GM19395 (cell line): ENCODE measurements at regions not wholly inside any gene's neighbourhood (a gene's known extent, or its start where the extent isn't known, plus 50 kb on each side); places are given as distances from the start of the nearest gene placed in this dataset.
A peak's percentile ranks its signal among the peaks of the same experiment; 100 is the strongest.

Source experiments
- ATAC-seq: cut with Tn5 transposase; IDR thresholded peaks from one replicate; pipeline ENCODE4 v1.9.1; 2021; ENCODE audit warnings: mild to moderate bottlenecking, moderate library complexity; ENCODE audit not compliant: unreplicated experiment

DNA sequence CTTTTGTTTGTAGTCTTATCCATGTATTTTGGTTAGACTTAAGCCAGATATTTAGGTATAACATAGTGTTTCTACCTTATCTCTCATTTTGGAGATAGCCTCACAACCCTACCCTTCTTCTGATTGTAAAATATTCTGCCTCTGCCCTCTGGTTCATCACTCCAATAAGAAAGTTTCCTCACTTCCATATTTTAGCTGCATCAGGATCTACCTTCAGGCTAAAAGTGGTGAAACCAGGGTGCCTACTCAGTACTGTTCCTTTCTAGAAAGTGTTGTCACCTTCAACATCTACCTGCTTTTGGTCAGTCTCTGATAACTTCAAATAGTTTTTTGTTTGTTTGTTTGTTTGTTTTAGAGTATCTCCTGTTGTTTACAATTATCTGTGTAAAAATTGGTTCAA is 294.6 kb downstream of the ANXA1 start:
- ATAC-seq = no peak

DNA sequence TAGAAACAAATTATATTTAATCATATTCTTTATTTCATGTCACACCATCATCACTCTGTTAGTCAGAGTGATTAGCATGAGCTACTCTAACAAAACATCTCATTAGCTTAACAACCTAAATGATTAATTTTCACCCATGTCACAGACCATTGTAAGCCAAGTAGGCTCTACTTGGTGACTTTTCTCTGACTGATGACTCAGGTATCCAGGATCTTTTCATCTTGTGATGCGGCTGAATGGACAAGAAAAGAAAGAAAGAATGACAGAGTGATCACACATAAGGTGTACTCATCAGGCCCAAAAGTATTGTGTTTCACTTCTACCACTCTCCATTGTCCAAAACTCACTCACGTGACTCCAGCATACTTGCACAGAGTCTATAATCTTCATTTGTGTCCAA is 299.3 kb downstream of the ANXA1 start:
- ATAC-seq = no peak

DNA sequence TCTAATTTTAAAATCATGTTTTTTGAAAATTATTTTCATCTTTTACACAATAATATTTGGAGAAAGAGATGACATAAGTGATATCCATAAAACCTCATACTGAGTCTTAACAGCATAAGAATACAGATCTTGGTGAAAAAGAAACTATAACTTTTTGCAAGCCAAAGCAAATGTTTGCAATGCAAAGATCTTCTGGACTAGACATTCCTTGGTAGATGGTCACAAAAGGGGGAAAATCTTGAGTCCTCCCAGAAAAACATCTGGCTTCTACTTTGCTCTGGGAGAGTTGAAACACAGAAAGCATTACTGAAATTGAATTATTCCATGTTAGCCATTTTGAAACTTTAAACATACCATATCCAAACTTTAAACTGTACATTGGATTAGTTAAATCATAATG is 308.2 kb downstream of the ANXA1 start:
- ATAC-seq = no peak

DNA sequence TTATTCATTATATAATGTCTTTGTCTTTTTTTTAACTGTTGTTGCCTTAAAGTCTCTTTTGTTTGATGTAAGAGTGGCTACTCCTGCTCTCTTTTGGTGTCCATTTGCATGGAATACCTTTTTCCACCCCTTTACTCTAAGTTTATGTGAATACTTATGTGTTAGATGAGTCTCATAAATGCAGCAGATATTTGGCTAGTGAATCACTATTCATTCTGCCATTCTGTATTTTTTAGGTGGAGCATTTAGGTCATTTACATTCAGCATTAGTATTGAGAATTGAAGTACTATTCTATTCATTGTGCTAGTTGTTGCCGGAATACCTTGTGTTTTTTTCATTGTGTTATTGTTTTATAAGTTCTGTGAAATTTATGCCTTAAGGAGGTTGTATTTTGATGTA is 317.1 kb downstream of the ANXA1 start:
- no peak for ATAC-seq

DNA sequence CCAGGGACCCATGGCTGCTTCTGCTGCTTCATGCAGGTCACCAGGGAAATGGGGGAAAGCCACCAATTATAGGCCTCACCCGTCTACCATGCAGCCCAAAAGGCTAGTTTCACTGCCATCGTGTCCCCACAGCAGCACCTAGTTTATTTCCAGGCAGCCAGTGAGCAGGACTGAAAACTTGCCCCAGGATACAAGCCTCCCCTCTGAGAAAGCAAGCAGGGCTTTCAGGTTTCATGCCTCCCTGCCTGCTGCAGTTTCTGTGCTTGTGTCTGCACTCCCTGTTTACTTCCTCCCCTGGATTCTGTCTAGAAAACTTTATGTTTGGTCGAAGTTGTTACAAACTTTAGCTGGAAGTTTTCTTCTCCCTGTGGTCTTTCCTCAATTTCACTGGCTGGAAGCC is 319.1 kb downstream of the ANXA1 start:
- ATAC-seq = no peak

DNA sequence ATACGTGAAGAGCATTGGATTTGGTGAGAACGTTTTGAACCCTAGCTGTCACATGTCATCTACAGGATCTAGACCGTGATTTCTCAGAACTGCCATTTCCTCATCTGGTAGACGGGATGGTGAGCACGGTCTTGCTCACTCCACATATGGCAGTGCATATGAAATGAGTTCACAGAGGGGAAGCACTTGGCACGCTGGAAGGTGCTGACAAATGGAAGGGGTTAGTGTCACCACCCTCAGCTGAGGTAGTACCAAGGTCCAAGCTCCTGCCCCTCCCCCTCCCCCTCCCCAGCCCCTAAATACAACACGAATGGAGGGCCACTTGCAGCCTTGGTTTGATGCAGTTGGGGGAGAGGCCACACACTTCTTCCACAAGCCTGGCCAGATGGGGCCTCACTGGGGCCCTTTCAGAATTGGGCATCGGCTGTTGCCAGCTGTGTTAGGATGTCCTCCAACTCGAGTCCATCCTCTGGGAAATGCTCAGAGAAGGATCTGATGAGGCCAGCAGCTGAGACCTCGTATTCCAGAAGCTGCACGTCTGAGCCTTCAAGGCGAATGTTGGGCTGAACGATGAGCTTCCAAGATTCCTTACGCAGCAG is 322.4 kb downstream of the ANXA1 start:
- no peak for ATAC-seq

DNA sequence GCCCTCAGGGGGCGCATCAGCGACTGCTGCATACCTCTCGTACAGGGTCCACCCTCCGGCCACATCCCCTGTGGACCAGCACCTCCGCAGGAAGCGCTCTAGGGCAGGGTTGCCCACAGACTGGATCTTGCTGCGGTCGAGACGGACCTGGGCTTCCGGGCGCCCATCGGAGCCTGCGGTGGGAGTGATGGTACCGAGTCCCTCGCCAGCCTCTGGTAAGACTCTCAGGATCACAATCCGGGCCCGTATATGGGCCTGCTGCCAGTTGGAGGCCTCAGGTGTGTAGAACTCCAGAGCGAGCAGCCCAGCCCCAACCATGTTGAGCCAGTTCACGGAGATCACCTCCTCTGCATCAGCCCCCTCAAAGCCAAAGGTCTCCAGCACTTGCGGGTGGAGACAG is 323.0 kb downstream of the ANXA1 start:
- no peak for ATAC-seq

DNA sequence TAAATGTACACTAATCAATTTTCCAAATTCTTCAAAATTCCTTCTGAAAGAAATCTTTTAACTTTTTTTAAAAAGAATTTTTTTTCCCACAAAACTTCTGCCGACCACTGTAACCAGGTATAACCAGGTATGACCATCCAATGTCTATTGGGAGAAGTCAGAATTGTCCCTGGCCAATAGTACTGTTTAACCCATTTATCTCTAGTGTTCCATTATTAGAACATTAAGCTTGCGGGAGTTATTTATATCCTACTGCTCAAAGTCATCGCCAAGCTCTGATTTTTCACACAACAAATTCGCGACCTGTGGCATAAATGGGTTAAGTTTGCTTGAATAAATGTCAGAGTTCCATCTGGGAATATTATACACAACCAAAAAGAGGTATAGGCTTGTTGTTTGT is 343.2 kb downstream of the ANXA1 start:
- no peak for ATAC-seq

DNA sequence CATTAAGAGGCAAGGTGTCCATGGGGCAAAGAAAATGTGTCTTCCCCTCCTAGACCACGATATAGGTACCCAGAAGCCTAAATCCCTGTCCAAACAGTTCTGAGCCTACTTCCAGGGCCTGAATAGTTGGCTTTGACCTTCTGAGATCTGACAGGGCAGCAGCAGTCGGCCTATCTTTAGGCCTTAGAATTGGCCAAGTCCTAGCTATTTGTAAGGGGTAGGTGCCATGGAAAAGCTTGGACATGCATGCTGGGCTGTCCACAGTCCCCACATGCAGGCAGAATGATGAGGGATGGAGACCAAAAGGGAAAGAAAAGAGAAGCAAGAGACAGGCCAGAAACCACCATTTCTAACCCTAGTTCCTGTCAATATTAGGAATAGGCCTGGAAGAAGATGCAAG is 346.1 kb downstream of the ANXA1 start:
- no peak for ATAC-seq

DNA sequence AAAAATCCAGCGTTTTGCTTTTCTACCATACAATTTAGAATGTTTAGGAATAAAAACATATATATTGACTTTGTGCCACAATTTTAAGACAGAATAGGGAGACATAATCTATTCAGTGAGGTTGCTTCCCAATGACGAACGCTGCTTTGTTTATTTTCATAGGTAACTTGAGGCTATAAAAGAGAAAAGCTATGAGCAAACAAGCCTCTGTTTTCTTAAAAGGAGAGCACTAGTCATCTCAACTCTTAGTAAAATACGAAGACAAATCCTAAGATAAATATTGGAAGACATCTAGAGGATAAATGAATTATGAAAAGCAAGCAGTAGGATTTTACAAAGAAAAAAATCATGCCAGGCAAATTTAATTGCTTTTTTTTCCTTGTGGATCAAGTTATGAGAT is 363.6 kb downstream of the ANXA1 start:
- no peak for ATAC-seq

DNA sequence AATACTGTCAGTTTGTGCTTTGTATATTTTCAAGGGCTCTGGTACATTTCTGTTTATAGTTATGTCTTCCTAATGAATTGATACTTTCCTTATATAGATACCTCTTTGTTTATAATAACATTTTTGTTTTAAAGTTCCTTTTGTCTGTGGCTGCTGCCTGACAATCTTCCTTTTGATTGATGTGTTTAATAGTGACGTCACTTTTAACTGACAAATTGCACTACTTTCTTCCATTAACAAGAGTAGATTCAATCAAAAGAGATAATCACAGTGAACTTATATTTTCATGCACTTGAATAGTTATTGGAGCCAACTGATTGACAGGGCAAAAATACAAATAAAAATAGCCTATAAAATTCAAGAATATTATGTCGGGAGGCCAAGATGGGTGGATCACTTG is 371.7 kb downstream of the ANXA1 start:
- no peak for ATAC-seq

DNA sequence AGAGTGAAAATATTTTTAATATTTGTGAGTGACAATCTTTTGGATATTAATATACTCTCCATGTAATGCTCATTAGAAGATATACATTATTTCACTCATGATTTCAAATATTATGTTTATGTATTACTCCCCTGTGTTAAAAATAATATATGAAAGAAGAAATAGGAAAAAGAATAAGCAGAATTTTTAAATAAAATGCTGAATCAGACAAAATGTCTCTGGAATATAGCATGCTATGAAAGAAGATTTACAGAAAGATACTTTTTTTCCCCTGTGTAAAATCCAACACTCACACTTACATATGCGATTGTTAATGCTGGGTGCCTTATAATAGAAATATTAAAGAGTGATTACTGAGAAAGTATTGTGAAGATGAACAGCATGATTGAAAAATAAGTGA is 373.7 kb downstream of the ANXA1 start:
- no peak for ATAC-seq

DNA sequence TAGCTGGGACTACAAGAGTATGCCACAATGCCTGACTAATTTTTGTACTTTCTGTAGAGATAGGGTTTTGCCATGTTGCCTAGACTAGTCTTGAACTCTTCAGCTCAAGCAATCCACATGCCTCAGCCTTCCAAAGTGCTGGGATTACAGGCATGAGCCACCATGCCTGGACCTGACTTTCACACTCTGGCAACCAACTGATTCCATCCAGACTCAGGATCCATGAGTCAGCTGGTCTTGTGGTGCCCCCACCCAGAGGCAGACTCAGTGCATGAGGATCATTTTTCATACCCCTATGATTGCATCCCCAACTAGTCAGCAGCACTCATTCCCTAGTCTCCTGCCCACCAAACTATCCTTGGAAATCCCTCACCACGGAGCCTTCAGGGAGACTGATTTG is 375.9 kb downstream of the ANXA1 start:
- ATAC-seq = no peak

DNA sequence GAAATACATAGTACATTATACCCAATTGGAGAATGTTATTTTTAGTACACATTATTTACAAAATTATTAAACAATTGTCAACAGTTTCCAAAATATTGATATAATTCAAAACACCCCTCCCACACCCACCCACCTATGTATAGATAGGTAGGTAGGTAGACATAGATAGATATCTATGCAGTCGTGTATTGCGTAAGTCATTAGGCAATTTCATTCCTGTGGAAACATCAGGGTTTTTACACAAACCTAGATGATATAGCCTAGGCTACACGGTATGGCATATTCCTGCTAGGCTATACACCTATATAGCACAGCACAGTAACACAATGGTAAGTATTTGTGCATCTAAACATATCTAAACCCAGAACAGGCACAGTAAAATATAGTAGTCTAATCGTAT is 377.3 kb downstream of the ANXA1 start:
- ATAC-seq = no peak

DNA sequence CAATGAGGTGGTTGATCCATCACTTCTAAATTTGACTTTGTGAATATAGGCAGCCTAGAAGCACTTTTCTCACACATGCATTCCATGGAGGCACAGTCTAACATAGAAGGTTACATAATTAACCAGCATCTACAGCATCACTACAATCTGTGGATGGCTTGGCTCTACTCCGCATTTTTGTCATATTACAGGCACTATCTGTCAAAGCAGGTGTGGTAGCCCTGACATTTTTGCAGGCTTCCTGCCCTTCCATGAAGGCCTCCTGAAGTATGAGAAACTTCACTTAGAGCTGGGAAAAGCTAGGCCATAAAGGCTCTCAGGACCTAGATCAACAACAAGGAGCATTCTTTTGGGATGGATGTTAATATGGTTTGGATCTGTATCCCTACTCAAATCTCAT is 378.0 kb downstream of the ANXA1 start:
- no peak for ATAC-seq

DNA sequence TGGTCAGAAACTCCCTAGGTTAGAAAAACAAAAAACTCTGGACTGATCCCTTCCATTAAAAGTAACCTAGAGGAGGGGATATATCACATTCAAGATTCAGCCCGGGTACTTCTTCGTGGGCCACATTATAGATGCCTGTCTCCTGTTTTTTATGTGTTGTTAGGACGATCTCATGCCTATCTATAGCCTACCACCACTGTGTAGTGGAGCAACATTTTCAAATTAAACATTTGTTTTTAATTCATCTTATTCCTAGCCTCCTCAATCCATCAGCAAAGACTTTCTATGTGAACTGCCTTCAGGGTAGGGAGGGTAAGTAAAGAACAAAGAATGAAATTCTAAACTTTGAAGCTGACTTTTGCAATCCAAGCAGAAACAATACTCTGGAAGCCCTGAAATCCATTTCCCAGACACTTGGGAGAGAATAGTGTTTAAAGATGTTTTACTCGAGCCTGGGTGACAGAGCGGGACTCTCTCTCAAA is 379.4 kb downstream of the ANXA1 start:
- no peak for ATAC-seq

DNA sequence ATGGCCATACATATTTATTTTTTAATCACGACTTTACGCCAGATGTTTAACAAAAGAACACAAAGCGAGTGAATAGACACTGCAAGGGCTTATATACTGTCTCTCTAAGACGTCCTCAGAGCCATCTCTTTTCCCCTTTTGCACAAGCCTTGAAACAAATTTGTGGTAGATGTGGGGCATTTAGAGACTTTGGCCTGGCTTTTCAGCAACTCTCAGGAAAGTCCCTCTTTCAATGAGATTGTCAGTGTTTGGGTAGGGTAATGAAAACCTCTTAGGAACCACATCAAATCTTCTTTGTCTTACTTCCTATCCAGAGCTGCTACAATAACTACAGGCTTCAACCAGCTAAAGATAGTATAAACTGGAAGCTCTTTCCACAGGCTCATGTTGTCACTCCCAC is 380.0 kb downstream of the ANXA1 start:
- peak; percentile 57 for ATAC-seq

DNA sequence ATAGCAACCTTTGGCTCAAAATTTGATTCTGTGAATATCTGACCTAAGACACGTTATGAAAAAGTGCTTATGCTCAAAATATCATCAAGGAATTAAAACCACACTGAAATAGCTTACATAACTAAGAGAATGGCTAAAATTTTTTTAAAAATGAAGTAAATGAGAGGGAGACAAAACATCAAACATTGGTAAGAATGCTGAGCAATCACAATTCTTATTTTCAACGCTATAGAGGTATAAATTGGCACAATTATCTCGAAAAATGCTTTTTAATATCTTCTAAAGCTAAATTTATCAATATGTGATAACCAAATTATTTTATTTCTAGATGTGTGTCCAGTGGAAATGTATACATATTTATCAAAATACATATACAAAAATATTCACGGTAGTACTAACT is 381.3 kb downstream of the ANXA1 start:
- no peak for ATAC-seq

DNA sequence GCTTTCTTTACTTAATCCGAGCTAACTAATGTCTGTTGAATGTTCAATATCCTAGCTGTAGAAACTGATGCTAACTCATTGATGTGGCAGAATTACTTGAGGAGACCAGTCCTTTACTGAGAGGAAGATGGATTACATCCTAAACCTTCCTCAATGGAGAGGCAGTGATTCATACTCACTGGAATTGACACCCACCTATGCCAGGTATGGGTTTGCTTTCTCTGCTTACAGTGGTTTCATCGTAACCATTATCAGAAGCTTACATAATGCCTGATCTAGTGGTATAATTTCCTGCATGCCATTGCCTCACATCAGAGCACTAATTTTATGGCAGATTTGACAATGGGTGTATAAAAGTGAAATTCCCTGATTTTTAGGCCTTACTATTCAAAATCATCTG is 384.7 kb downstream of the ANXA1 start:
- no peak for ATAC-seq

DNA sequence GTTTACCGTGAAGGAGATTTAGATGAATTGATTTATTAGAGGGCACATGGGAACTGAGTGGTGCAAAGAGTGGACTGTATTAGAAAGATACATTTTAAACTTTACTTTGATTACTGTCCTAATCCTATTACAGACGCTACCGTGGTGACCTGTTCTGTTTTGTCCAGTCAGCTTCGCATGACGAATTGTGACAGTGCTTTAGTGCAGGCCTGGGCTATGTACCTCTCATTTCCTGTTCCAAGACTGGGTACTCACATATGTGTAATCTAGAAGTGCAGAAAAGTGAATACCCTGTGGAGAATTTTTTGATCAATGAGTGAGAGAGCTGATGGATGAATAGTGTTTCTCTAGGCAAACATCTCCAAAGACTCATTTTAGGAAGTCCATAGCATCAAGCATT is 385.9 kb downstream of the ANXA1 start:
- no peak for ATAC-seq

DNA sequence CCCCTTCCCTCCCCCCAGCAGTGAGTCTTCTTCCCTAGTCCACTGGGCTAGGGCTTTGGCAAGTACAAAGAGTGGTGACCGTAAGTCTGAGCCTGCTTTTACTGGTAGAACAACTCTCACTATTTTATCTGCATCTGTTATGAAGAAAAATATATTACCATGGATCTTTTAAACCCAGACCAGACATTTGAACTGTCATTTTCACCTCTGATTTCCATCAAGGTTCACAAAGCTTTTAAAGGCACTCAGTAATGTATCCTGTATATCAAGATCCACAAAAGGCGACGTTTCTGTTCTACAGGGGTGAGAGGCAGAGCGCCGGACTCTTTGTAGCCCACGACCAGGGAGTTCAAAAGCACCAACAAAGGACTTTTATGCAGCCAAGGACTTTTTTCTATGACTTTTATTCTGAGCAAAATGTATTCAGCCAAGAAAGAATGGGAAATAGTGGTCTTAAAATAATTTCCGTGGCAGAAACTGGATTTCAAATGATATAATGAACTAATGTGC is 388.3 kb downstream of the ANXA1 start:
- no peak for ATAC-seq

DNA sequence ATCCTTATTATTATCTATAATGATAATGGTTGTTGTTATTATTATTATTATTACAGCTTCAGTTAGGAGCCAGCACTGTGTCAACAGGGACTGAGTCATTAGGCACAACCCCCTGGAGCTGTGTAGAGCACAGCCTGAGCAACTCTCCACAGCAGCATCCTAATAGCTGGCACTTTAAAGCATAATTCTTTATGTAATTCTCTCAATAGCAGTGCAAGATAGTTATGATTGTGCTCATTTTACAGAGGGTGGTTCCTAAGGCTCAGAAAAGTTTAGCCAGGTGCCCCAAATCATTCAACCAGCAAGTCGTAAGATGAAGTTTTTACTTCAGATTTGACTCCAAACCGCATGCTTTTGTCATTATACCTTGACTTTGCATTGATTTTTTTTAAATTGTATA is 390.3 kb downstream of the ANXA1 start:
- peak; percentile 43 for ATAC-seq

DNA sequence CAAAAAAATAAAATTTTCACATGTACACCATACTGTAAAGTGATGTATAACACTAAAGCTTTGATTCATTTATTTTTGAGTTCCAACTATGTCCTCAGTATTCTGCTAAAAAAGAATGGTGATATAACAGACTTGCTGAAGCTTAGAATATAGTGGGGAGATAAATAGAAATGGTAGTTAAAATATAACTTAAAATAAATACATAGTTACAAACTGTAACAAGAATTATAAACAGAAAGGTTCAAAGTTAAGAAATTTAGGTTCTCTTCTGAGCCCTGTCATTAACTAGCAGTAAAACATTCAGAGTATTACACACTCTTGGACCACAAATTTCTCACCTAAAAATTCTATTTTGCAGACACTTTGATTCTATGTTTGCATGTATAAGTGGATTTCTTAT is 392.1 kb downstream of the ANXA1 start:
- ATAC-seq = no peak
